ENCODE measurements at regions not wholly inside any gene's neighbourhood (a gene's known extent, or its start where the extent isn't known, plus 50 kb on each side); places are given as distances from the start of the nearest gene placed in this dataset.

DNA sequence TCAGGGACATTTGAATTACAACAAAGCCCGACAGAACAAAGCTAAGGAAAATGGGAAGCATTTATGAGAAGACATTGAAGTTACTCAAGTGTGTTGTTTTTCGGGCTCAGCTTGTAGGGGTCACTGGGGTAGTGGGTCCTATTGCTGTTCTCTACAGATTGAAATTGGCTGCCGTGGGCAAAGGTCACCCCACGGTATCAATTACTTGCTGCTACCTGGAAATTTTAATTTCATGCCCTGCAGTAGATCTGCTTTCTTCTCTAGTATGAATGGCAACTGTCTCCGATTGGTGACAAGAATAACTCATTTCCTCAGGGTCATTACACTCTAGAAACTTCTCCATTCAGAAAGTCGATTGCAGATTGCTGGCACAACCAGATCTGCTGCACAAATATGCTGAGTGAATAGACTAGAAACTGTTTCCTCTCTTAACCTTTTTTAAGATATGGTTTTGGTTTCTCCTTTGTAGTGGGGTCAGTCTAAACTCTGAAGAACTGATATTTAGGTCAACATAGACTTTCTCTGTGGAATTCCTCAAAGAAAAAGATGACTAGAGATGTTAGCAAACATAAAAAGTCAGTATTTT lies 454.1 kb downstream of the ARHGEF28 start:
- TF ChIP-seq CTCF (IDR thresholded peaks at IDR 0.05; ENCODE audit: extremely low read depth in 1 of 2, insufficient read depth in 1 of 2, low read depth in 1 of 2, low read length in 2 of 2) (no peak), EZH2 (IDR thresholded peaks at IDR 0.05; ENCODE audit: borderline replicate concordance, low read depth, low read length, severe bottlenecking) (no peak), POLR2AphosphoS5 (IDR thresholded peaks at IDR 0.05; ENCODE audit: insufficient read depth, low read depth, low read length) (no peak), POLR2A (IDR thresholded peaks at IDR 0.05; ENCODE audit: low read depth, low read length) (no peak), FOS (IDR thresholded peaks at IDR 0.05; ENCODE audit: borderline replicate concordance, insufficient read depth, low read length) (no peak), MYC (IDR thresholded peaks at IDR 0.05; ENCODE audit: low read depth, low read length) (no peak)

All from endothelial cell of umbilical vein (primary cell).